Loucy (cell line): ENCODE measurements at regions not wholly inside any gene's neighbourhood (a gene's known extent, or its start where the extent isn't known, plus 50 kb on each side); places are given as distances from the start of the nearest gene placed in this dataset.

ENCODE experiments used
- CTCF ChIP-seq: fragments of 200-600 bp; sonication (generic); conservative IDR thresholded peaks from 2 replicates; pipeline ENCODE4 v1.5.1; 2014; ENCODE audit warnings: mild to moderate bottlenecking, antibody characterized with exemption, low read length
- EZH2phosphoT487 ChIP-seq: fragments of 200-600 bp; IDR thresholded peaks from 2 replicates; pipeline ENCODE4 v1.6.1; 2018; ENCODE audit warnings: antibody characterized with exemption, mild to moderate bottlenecking, moderate library complexity, borderline replicate concordance

GRCh38 chr7:28272461-28272877, 91.9 kb upstream of the JAZF1 start:
- TF ChIP-seq CTCF (peak; percentile 77), EZH2phosphoT487 (no peak)
